Retinal pigment epithelial cell (primary cell): ENCODE measurements at regions not wholly inside any gene's neighbourhood (a gene's known extent, or its start where the extent isn't known, plus 50 kb on each side); places are given as distances from the start of the nearest gene placed in this dataset.
"Not testable (repeated sequence)": the region's sequence is repeated elsewhere in the genome, so short reads cannot be mapped to it uniquely, and the experiment has no call there.

Source experiments
- DNase-seq: peaks from one replicate; pipeline ENCODE4 v3.0.0-alpha.2; 2010; ENCODE audit warnings: low read depth
- H3K4me3 ChIP-seq: 2 replicates; pipeline ENCODE4 v1.5.1; 2011; ENCODE audit warnings: mild to moderate bottlenecking, low read length, control low read depth, moderate library complexity
- CTCF ChIP-seq: conservative IDR thresholded peaks from 2 replicates; pipeline ENCODE4 v1.5.1; 2011; ENCODE audit warnings: low read depth, low read length, control low read depth, inconsistent platforms

GRCh38 chr1:38651669-38652068 lies 207.9 kb downstream of the RRAGC start:
- no peak for DNase-seq
- no peak for TF ChIP-seq CTCF
- no peak overlapping the region for H3K4me3 ChIP-seq

GRCh38 chr1:38648417-38648816 lies 211.2 kb downstream of the RRAGC start:
- TF ChIP-seq CTCF = no peak
- DNase-seq = no peak
- H3K4me3 ChIP-seq = no peak overlapping the region

GRCh38 chr1:38647341-38647740 lies 212.2 kb downstream of the RRAGC start:
- not testable (repeated sequence) for DNase-seq, H3K4me3 ChIP-seq

GRCh38 chr1:38644092-38644491 lies 215.5 kb downstream of the RRAGC start:
- TF ChIP-seq CTCF = no peak
- H3K4me3 ChIP-seq = no peak overlapping the region
- no peak for DNase-seq

- DNase-seq = no peak
- no peak overlapping the region for H3K4me3 ChIP-seq
- TF ChIP-seq CTCF = no peak
Measured at GRCh38 chr1:38641661-38642060, 217.9 kb downstream of the RRAGC start.

GRCh38 chr1:38640371-38640770 lies 219.2 kb downstream of the RRAGC start:
- TF ChIP-seq CTCF = no peak
- DNase-seq = no peak
- no peak overlapping the region for H3K4me3 ChIP-seq

GRCh38 chr1:38628241-38628640 lies 231.3 kb downstream of the RRAGC start:
- no peak for DNase-seq
- H3K4me3 ChIP-seq = no peak overlapping the region
- no peak for TF ChIP-seq CTCF

GRCh38 chr1:38625939-38626338 lies 233.6 kb downstream of the RRAGC start:
- DNase-seq = no peak
- H3K4me3 ChIP-seq = no peak overlapping the region
- TF ChIP-seq CTCF = no peak
